HG03135 (cell line): ENCODE measurements at regions not wholly inside any gene's neighbourhood (a gene's known extent, or its start where the extent isn't known, plus 50 kb on each side); places are given as distances from the start of the nearest gene placed in this dataset.

Source experiments
- ATAC-seq: cut with Tn5 transposase; IDR thresholded peaks from one replicate; pipeline ENCODE4 v1.9.1; 2021; ENCODE audit warnings: mild to moderate bottlenecking, moderate library complexity; ENCODE audit not compliant: unreplicated experiment

DNA sequence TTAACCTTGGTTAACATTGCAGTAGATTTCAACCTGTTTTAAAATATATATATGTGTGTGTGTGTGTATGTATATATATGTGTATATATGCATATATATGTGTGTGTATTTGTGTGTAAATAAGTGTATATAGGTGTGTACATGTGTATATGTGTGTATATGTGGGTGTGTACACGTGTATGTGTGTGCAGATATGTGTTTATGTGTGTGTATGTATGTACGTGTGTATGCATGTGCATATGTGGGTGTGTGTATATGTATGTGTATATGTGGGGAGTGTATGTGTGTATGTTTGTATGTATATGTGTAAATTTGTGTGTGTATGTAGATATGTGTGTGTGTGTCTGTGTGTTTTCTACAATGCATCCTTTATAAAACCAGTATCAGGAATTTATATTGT, 205.5 kb upstream of the FOXF1 start:
- no peak for ATAC-seq

- ATAC-seq: no peak
These were observed 204.9 kb upstream of the FOXF1 start for GRCh38 chr16:86305440-86305839.

- no peak for ATAC-seq
These were observed 204.2 kb upstream of the FOXF1 start for GRCh38 chr16:86306011-86306644.

DNA sequence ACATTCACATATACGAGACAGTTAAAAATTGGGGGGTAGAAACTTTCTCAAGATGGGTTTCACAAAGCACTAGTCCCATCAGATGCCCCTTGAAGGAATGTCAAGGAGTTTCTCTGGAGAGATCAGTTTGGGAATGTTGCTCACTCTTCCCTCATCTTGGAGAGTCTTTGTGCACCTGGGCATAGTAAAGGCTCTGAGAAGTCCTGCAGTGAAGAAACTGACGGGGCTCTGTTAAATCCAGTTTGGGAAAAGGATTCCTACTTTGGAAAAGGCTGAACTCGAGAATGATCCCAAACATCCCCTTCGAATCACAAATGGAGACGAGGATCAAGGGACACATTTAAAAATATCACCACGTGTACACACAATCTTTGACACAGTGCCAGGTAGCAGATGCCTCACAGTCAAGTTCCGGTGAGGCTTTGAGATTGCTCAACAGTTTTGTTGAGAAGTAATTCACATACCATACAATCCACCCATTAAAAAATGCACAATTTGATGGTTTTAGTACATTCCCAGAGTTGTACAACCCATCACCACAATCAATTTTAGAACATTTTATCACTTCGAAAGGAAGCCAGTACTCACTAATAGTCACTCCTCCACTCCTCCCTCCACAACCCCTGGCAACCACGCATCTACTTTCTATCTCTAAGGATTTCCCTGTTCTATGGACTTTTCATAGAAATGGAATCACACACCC, 203.4 kb upstream of the FOXF1 start:
- ATAC-seq: no peak

DNA sequence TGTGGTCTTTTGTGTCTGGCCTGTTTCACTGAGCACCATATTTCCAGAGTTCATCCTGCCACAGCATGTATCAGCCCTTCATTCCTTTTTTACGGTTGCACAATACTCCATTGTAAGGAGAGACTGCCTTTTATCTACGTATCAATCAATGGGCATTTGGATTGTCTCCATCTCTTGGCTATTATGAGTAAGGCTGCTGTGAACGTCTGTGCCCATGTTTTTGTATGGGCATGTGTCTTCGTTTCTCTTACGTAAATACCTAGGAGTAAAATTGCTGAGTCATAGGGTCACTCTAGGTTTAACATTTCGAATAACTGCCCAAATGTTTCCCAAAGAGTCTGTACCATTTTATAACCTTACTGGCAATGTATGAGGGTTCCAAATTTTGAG, 202.8 kb upstream of the FOXF1 start:
- no peak for ATAC-seq

DNA sequence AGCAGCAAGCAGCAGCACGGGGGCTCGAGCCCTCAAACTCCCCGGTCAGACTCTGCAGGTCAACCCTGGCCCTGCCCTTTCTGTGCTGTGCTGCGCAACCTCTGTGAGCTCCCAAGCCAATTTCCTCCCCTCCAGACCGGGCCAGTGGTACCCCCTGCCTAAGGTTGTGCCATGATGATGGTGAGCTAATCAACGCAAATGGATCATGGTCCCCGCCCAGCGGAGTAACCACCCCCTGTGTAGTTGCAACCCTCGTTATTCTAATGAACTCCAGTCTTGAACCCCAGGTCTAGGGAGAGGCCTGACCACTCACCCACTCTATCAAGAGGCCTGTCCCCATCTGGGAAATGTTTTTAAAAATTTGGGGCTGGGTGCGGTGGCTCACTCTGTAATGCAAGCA, 201.8 kb upstream of the FOXF1 start:
- no peak for ATAC-seq

- ATAC-seq: no peak
These were observed 196.7 kb upstream of the FOXF1 start for GRCh38 chr16:86313631-86314030.

DNA sequence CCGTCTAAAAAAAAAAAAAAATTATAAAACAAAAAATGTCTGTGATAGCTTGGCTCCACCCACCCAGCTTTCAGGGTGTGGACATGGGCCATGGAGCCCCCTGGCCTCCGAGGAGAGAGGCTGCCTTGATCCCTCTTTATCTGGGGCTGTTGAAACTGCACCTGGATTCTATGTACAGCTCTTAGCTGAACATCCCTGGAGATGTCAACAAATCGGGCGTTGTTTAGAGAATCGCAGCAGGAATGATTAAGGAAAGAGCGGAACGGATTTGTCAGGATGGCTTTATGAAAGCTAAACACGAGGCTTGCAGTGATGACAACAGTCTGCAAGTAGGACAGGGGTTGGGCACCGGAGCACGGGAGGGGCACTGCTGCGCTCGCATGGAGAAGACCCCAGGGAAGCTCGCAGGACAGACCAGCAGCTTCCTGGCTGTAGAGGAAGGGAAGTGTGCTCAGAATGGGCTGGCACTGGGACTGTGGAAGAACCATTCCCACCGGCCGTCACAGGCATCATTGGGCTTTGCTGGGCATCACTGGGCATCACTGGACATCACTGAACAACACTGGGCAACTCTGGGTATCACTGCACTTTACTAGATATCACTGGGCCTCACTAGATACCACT, 195.8 kb upstream of the FOXF1 start:
- ATAC-seq: no peak

DNA sequence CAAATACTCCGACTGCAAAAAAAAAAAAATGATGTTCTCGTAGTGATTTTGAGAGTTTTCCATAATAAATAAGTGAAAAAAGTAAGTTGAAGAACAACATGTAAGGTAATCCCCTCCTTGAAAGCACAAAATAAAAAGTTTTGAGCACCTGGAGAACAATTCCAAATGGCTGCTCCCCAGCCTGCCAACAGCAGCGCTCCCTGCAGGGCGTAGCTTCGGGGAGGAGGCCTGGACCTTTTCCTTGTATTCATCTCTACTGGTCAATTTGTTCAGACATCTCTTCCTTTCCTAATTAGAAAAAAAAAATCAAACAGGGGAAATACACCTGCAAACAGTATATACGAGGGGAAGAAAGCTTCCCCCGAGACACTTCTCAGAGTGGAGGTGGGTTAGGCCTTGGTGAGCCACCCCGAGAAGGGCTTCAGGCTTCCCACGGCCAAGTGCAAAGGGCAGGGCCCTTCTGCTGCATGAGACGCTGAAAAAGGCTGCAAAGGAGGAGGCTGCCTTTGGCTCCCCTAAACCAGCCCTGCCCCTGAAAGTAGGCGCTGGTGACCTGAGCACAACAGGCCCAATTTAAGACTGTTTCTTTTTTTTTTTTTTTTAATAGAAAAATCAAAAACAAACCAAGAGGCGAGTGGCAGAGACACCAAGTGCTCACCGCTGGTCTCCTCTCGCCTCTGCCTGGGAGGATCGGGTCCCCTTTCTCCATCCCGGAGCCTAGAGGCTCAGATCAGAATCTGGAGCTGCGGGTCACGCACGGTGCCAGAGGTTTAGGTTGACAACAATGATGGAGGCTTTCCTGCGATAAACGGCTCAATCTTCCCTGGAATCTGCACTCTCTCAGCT, 193.1 kb upstream of the FOXF1 start:
- ATAC-seq: no peak

GRCh38 chr16:86317813-86318650, 192.3 kb upstream of the FOXF1 start:
- ATAC-seq: no peak

- ATAC-seq: no peak
These were observed 190.6 kb upstream of the FOXF1 start for GRCh38 chr16:86319585-86320236.

GRCh38 chr16:86320237-86320595, 190.1 kb upstream of the FOXF1 start:
- no peak for ATAC-seq

DNA sequence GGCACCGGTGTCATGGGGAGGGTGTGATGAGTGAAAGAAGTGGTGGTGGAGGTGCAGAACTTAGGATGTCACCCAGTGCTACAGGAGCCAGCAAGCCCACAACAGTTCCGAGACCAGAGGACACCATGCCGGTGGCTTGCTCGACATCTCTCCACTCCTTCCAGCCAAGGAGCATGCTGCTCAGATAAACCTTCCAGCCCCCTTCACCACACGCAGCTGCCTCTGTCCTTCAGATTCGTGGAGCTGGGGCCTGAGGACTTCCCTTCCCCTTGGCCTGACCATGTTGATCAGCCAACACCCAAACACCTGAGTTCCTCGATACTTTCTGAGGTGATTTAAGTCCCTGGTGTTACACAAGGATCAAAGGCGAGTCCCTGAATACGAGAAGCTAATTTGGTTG, 188.8 kb upstream of the FOXF1 start:
- no peak for ATAC-seq

- ATAC-seq: no peak
These were observed 188.0 kb upstream of the FOXF1 start for GRCh38 chr16:86322283-86322682.

- no peak for ATAC-seq
These were observed 187.5 kb upstream of the FOXF1 start for GRCh38 chr16:86322806-86323205.

DNA sequence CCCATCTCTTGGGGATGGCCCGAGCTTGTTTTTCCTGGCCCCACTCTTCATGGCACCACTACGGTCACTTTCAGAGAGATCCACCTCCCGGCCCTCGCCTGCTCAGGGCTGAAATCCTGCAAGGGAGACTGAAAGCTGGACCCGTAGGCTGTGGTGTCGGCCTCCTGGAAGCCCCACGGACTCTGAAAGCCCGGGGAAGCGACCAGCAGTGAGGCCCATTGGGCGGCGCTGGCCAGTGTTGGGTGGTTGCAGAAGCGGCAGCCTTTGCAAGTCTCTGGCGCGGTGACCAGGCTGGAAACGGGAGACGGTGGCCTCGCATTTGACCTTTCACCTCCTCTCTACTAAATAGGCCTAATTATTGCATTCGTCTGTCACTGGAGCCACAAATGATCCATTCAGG, 186.0 kb upstream of the FOXF1 start:
- ATAC-seq: no peak

GRCh38 chr16:86325360-86325759, 185.0 kb upstream of the FOXF1 start:
- ATAC-seq: no peak

- ATAC-seq: no peak
These were observed 184.4 kb upstream of the FOXF1 start for GRCh38 chr16:86325895-86326294.

DNA sequence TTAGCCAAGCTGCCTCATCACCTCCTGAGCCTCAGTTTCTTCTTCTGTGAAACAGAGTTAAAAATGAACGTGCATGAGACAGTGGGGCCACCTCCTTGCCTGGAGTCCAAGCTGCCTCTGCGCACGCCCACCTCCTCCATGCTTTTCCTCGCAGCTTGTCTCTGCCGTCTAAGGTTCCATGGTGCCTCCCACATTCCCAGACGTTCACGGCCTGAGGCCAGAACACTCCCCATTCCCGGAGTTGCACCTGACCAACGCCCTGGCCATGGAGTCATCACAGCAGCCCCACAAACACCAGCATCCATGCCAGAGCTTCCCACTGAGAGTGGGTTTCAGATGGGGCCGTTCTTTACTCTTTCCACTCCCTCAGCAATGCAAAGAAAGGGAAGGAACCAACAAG, 183.0 kb upstream of the FOXF1 start:
- no peak for ATAC-seq

GRCh38 chr16:86330906-86331305, 179.4 kb upstream of the FOXF1 start:
- ATAC-seq: no peak
